ENCODE measurements at regions not wholly inside any gene's neighbourhood (a gene's known extent, or its start where the extent isn't known, plus 50 kb on each side); places are given as distances from the start of the nearest gene placed in this dataset.

DNA sequence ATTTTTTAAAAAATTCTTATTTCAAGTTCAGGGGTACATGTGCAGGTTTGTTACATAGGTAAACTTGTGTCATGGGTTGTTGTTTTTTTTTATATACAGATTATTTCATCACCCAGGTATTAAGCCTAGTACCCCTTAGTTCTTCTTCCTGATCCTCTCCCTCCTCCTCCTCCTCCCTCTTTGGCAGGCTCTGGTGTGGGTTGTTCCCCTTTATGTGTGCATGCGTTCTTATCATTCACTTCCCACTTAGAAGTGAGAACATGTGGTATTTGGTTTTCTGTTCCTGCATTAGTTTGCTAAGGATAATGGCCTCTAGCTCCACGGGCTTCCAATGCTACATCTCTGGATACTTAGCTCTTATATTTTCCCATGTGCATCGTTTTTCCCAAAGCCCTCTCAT is 404.4 kb downstream of the HAPSTR1 start:
- TF ChIP-seq, protein P1, sequence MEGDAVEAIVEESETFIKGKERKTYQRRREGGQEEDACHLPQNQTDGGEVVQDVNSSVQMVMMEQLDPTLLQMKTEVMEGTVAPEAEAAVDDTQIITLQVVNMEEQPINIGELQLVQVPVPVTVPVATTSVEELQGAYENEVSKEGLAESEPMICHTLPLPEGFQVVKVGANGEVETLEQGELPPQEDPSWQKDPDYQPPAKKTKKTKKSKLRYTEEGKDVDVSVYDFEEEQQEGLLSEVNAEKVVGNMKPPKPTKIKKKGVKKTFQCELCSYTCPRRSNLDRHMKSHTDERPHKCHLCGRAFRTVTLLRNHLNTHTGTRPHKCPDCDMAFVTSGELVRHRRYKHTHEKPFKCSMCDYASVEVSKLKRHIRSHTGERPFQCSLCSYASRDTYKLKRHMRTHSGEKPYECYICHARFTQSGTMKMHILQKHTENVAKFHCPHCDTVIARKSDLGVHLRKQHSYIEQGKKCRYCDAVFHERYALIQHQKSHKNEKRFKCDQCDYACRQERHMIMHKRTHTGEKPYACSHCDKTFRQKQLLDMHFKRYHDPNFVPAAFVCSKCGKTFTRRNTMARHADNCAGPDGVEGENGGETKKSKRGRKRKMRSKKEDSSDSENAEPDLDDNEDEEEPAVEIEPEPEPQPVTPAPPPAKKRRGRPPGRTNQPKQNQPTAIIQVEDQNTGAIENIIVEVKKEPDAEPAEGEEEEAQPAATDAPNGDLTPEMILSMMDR (IDR thresholded peaks at IDR 0.05; ENCODE audit: borderline replicate concordance, extremely low read depth, low read length, poor library complexity, severe bottlenecking): no peak
- no peak for TF ChIP-seq EZH2 (IDR thresholded peaks at IDR 0.05; ENCODE audit: borderline replicate concordance, low read depth, low read length, severe bottlenecking)
- ATAC-seq (ENCODE audit: insufficient read depth, low read depth): no peak
- H3K79me2 ChIP-seq (ENCODE audit: insufficient read depth, low read length): no peaks in the 10 kb centered on the region

DNA sequence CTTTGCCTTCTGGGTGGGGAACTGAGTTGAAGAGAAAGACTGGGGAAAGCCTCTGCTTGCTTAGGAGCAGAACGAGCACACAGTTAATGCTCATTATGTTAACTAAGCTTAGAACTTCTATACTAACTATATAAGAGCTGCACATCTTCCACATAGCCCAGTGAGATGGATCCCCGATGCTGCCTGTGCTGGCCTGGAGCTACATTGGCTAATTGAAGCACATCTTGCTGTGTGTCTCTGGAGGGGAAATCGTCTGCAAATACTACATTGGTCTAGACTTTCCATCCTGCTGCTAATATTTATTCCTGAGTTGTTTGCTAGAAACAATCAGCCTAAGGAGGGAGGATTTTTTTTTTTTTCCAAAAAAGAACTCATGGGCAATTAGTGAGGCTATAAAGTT is 406.3 kb downstream of the HAPSTR1 start:
- Histone ChIP-seq H3K4me3 (ENCODE audit: low read depth in 1 of 2, low read length in 2 of 2) (no peak overlapping the region), H4K20me1 (ENCODE audit: insufficient read depth, low read length) (no peaks in the 10 kb centered on the region), H3K27ac (ENCODE audit: low read length) (no peak overlapping the region), H3K4me2 (ENCODE audit: insufficient read depth, low read length) (no peak overlapping the region), H3K4me1 (ENCODE audit: insufficient read depth, low read length) (no peaks in the 10 kb centered on the region), H3K9ac (ENCODE audit: low read depth, low read length) (no peak overlapping the region), H3K36me3 (ENCODE audit: insufficient read depth, low read length) (no peaks in the 10 kb centered on the region), H3K9me3 (ENCODE audit: insufficient read depth, low read length, severe bottlenecking) (no peaks in the 10 kb centered on the region), H3K79me2 (ENCODE audit: insufficient read depth, low read length) (no peaks in the 10 kb centered on the region), H3K27me3 (ENCODE audit: insufficient read depth, low read length, poor library complexity) (no peaks in the 10 kb centered on the region), H2AFZ (ENCODE audit: low read depth, low read length) (no peak overlapping the region)
- TF ChIP-seq, protein P1 (IDR thresholded peaks at IDR 0.05; ENCODE audit: borderline replicate concordance, extremely low read depth, low read length, poor library complexity, severe bottlenecking): no peak
- TF ChIP-seq EZH2 (IDR thresholded peaks at IDR 0.05; ENCODE audit: borderline replicate concordance, low read depth, low read length, severe bottlenecking): no peak
- ATAC-seq (ENCODE audit: insufficient read depth, low read depth): no peak
- no peak for DNase-seq

More for the DNA sequence above, 404.4 kb downstream of the HAPSTR1 start:
- Histone ChIP-seq H3K9ac (ENCODE audit: low read depth, low read length) (no peak overlapping the region), H3K4me3 (ENCODE audit: low read depth in 1 of 2, low read length in 2 of 2) (no peak overlapping the region), H3K9me3 (ENCODE audit: insufficient read depth, low read length, severe bottlenecking) (no peaks in the 10 kb centered on the region), H3K27ac (ENCODE audit: low read length) (no peak overlapping the region), H3K27me3 (ENCODE audit: insufficient read depth, low read length, poor library complexity) (no peaks in the 10 kb centered on the region), H3K4me2 (ENCODE audit: insufficient read depth, low read length) (no peak overlapping the region), H3K36me3 (ENCODE audit: insufficient read depth, low read length) (no peaks in the 10 kb centered on the region), H4K20me1 (ENCODE audit: insufficient read depth, low read length) (no peaks in the 10 kb centered on the region), H2AFZ (ENCODE audit: low read depth, low read length) (no peak overlapping the region), H3K4me1 (ENCODE audit: insufficient read depth, low read length) (no peaks in the 10 kb centered on the region)
- no peak for DNase-seq

DNA sequence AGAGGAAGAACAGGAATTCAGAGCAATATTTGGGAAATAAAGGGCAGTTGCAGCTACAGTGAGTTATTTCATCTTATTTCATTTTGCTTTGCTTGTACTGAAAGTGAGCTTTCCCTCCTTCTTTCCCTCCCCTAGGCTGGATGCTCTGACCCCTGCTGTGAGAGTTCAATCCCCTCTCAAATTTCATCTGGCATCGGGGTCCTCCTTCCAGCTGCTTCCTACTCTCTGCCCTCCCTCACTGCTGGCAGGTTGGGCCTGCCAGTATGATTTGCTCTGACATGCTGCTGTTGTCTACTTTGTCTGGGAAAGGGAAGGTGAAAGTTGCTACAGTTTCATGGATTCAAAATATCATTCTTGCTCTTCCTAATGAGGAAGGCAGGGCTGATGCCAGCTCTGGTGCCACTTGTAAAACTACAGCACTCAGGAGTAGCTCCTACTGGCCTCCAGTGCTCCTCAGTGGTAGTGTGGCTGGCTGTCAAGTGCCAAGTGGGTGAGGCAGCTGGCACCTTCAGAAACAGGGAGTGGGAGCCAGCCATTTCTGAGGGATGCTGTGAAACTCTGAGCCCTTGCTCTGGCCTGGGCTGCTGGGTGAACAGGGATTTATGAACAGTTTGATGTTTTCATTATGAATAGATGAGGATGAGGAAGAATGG is 408.6 kb downstream of the HAPSTR1 start:
- H3K4me2 ChIP-seq (ENCODE audit: insufficient read depth, low read length): no peak overlapping the region
- H3K27ac ChIP-seq (ENCODE audit: low read length): no peak overlapping the region
- H3K4me1 ChIP-seq (ENCODE audit: insufficient read depth, low read length): no peaks in the 10 kb centered on the region
- no peaks in the 10 kb centered on the region for H3K79me2 ChIP-seq (ENCODE audit: insufficient read depth, low read length)
- ATAC-seq (ENCODE audit: insufficient read depth, low read depth) (no peak), DNase-seq (no peak)
- H3K27me3 ChIP-seq (ENCODE audit: insufficient read depth, low read length, poor library complexity): no peaks in the 10 kb centered on the region
- TF ChIP-seq EZH2 (IDR thresholded peaks at IDR 0.05; ENCODE audit: borderline replicate concordance, low read depth, low read length, severe bottlenecking): no peak
- TF ChIP-seq, protein P1 (IDR thresholded peaks at IDR 0.05; ENCODE audit: borderline replicate concordance, extremely low read depth, low read length, poor library complexity, severe bottlenecking): no peak
- no peak overlapping the region for H2AFZ ChIP-seq (ENCODE audit: low read depth, low read length)
- no peaks in the 10 kb centered on the region for H3K9me3 ChIP-seq (ENCODE audit: insufficient read depth, low read length, severe bottlenecking)
- no peaks in the 10 kb centered on the region for H4K20me1 ChIP-seq (ENCODE audit: insufficient read depth, low read length)
- H3K9ac ChIP-seq (ENCODE audit: low read depth, low read length): no peak overlapping the region
- H3K4me3 ChIP-seq (ENCODE audit: low read depth in 1 of 2, low read length in 2 of 2): no peak overlapping the region
- H3K36me3 ChIP-seq (ENCODE audit: insufficient read depth, low read length): no peaks in the 10 kb centered on the region

All from DND-41 (cell line).